RWPE1 (cell line): ENCODE measurements at regions not wholly inside any gene's neighbourhood (a gene's known extent, or its start where the extent isn't known, plus 50 kb on each side); places are given as distances from the start of the nearest gene placed in this dataset.

Experiments
- CTCF ChIA-PET: fragments of 350-600 bp; sonication (Branson Sonifier 250); formaldehyde crosslinking; extraction: SDS; loops from one replicate; lab custom pipeline; 2021; lab: Yijun Ruan, JAX
- POLR2A ChIA-PET: fragments of 400-600 bp; formaldehyde crosslinking; extraction: SDS; loops from one replicate; lab custom pipeline; 2020; ENCODE audit warnings: antibody characterized with exemption; ENCODE audit not compliant: low non-redundant PET; lab: Yijun Ruan, JAX
- DNase-seq: peaks from one replicate; pipeline ENCODE4 v3.0.0; 2012; ENCODE audit warnings: low spot score
- H3K27ac ChIP-seq: fragments of 450-650 bp; 2 replicates; pipeline ENCODE4 v1.5.1; 2017
- TF ChIP-seq, protein P1 (sequence below): fragments of 450-650 bp; conservative IDR thresholded peaks from 2 replicates; pipeline ENCODE4 v1.5.1; 2017; ENCODE audit warnings: low read depth, mild to moderate bottlenecking

DNA sequence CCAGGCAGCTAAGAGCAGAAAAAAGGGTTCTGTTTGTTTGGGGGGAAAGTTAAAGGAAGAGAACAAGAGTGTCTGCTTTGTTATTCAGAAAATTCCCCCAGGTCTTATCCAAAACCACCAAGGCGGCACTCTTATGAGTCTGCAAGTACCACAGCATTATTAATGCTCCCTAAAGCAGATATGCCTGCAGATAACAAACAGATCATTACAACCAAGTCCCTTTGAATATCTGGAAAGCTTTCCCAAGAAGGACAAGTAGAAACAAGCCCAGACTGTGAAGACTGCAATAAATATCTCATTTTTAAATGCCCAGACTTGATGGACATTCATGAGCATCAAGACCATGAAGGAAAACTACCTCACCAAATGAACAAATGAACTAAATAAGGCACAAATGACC is 278.6 kb upstream of the TMEFF2 start:
- no peak for DNase-seq
- TF ChIP-seq, protein P1, sequence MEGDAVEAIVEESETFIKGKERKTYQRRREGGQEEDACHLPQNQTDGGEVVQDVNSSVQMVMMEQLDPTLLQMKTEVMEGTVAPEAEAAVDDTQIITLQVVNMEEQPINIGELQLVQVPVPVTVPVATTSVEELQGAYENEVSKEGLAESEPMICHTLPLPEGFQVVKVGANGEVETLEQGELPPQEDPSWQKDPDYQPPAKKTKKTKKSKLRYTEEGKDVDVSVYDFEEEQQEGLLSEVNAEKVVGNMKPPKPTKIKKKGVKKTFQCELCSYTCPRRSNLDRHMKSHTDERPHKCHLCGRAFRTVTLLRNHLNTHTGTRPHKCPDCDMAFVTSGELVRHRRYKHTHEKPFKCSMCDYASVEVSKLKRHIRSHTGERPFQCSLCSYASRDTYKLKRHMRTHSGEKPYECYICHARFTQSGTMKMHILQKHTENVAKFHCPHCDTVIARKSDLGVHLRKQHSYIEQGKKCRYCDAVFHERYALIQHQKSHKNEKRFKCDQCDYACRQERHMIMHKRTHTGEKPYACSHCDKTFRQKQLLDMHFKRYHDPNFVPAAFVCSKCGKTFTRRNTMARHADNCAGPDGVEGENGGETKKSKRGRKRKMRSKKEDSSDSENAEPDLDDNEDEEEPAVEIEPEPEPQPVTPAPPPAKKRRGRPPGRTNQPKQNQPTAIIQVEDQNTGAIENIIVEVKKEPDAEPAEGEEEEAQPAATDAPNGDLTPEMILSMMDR = no peak
- POLR2A ChIA-PET = no interaction called here
- CTCF ChIA-PET = no interaction called here
- H3K27ac ChIP-seq = no peak overlapping the region

DNA sequence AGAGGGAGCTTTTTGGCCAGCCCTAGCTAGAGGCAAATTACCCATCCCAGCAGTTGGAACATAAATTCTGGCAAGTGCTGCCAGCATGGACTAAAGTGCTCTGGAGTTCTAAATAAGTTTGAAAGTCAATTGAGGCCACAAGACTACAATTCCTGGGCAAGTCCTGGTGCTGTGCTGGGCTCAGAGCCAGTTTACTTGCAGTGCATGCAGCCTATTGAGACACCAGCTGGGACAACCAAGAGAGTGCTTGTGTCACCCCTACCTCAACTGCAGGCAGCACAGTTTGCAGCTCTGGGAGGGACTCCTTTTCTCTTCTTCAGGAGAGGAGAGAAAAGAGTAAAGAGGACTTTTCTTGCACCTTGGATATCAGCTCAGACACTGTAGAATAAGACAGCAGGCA is 277.2 kb upstream of the TMEFF2 start:
- ChIA-PET POLR2A (no interaction called here), CTCF (interaction anchor here (0.6 kb wide), 1 partner anchor 77 kb away, joined by 4 read pairs; no protein-coding TSS in a partner anchor)
- no peak overlapping the region for H3K27ac ChIP-seq
- no peak for DNase-seq
- TF ChIP-seq, protein P1 = no peak

DNA sequence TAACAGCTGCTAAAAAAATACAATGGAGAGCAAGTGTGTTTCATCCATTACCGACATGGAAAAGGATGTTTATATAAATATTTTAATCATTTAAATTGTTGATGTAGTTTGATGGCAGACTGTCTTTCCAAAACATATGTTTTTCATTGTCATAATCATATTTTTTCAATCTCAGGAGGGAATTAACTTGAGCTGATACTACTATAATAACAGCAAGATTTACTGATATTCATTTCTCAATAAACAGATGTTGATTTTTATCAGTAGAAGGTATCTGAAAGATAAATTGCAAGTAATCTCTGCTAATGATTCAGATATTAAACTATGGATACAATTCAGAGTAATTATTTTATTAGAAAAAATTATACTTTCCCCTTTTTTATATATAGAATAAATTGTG is 274.9 kb upstream of the TMEFF2 start:
- ChIA-PET POLR2A (no interaction called here), CTCF (no interaction called here)

DNA sequence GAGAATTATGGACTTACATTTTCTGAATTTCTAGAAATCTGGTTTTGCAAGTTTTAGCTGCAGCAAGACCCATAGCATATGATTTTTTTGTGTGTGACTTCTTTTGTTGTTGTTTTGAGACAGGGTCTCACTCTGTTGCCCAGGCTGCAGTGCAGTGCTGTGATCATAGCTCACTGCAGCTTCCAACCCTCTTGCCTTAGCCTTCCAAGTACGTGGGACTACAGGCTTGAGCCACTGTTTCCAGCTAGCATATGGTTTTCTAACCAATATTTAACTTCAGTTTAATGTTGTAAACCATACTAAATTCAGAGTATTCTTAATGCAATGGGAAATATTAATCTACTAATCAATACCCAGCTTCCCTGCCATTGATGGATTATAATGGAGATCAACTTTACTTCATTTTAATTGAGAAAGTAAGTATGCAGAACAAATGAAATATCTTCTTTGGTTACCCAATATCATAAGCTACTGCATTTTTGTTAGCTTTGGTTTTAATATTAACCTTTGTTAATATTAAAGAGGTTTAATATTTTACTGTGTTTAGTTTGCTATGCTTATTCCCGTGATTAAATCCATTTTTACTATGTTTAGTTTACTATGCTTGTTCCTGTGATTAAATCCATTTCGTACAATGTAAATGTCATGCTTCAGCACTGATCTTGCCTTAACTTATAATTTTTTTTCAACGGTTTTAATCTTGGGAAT is 273.4 kb upstream of the TMEFF2 start:
- POLR2A ChIA-PET = no interaction called here
- CTCF ChIA-PET = no interaction called here
- H3K27ac ChIP-seq = no peak overlapping the region
- TF ChIP-seq, protein P1 = no peak
- DNase-seq = no peak

More for the DNA sequence above, 274.9 kb upstream of the TMEFF2 start:
- no peak for DNase-seq
- TF ChIP-seq, protein P1 = no peak
- H3K27ac ChIP-seq = no peak overlapping the region

DNA sequence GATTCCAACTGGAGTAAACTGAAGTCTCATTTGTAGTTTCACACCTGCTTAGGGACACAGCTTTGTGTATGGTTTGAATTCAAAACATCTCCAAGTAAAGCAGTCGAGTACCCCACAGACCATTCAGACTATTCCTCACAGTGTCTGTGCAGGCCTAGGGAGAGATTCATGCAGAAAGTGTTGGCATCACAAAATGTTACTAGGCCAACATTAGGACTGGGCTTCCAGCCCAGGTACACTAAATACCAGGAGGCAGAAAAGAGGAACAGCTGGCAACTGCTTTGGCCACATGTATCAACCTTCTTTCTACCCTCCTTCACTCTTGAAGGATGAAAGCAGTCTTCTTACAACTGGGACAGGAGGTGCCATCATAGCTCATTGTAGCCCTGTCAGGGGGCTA is 270.4 kb upstream of the TMEFF2 start:
- ChIA-PET POLR2A (interaction anchor here (0.6 kb wide), 1 partner anchor 25 kb away, joined by 3 read pairs; no protein-coding TSS in a partner anchor), CTCF (no interaction called here)
- no peak for DNase-seq
- TF ChIP-seq, protein P1 = no peak
- H3K27ac ChIP-seq = no peak overlapping the region

DNA sequence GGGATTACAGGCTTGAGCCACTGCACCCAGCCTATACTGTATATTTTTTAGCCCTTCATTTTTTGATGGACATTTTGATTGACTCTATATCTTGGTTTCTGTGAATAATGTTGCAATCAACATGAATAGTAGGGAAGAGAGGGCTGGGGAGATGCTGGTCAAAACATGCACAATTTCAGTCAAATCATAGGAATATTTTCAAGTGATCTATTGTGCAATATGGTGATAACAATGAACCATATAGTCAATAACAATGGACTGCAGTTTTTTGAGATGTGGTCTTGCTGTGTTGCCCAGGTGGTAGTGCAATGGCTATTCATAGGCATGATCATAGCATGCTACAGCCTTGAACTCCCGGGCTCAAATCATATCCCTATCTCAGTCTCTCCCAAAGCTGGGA is 264.7 kb upstream of the TMEFF2 start:
- no peak for DNase-seq
- H3K27ac ChIP-seq = no peak overlapping the region
- POLR2A ChIA-PET = no interaction called here
- TF ChIP-seq, protein P1 = no peak
- CTCF ChIA-PET = no interaction called here
